Esophagus squamous epithelium (tissue), 5 donors: ENCODE measurements at regions not wholly inside any gene's neighbourhood (a gene's known extent, or its start where the extent isn't known, plus 50 kb on each side); places are given as distances from the start of the nearest gene placed in this dataset.
A peak's percentile ranks its signal among the peaks of the same experiment; 100 is the strongest.

ENCODE experiments used
- DNase-seq: peaks from one replicate; lab custom pipeline; 2025; lab: John Stamatoyannopoulos, UW
- H3K27ac ChIP-seq, 4 donors: fragments of 200-600 bp; sonication (generic); one replicate each; pipeline ENCODE4 v1.5.1; 2016 to 2019; ENCODE audit warnings: mild to moderate bottlenecking in 1 of 4
- H3K27me3 ChIP-seq, 4 donors: fragments of 200-600 bp; sonication (generic); 1 replicate in 3 of 4; 2 replicates in 1 of 4; pipeline versions ENCODE4 v1.5.1 to v1.6.0; 2017 to 2021; ENCODE audit warnings: antibody characterized with exemption in 1 of 4
- H3K36me3 ChIP-seq, 3 donors: fragments of 200-600 bp; sonication (generic); one replicate each; pipeline ENCODE4 v1.5.1; 2016 to 2019
- H3K4me1 ChIP-seq, 3 donors: fragments of 200-600 bp; sonication (generic); one replicate each; pipeline ENCODE4 v1.5.1; 2017 to 2019
- H3K4me3 ChIP-seq, 4 donors: fragments of 200-600 bp; sonication (generic); 1 replicate in 3 of 4; 2 replicates in 1 of 4; pipeline ENCODE4 v1.5.1; 2016 to 2019; ENCODE audit warnings: mild to moderate bottlenecking in 2 of 4, moderate library complexity in 1 of 4
- H3K9me3 ChIP-seq, 3 donors: fragments of 200-600 bp; sonication (generic); one replicate each; pipeline ENCODE4 v1.5.1; 2016 to 2019
- POLR2A ChIP-seq, 4 donors: fragments of 450-650 bp; IDR thresholded peaks; one replicate each; pipeline ENCODE4 v1.6.1; 2017; ENCODE audit warnings: antibody characterized with exemption in 4 of 4, mild to moderate bottlenecking in 4 of 4, moderate library complexity in 3 of 4
- WGBS, 2 donors: methylation state at CpG; one replicate each; pipeline ENCODE4 v1.1.5; 2018; 5-methylcytosine and 5-hydroxymethylcytosine counted together
- intact Hi-C: fragments of 100-400 bp; cut with DNase I; formaldehyde crosslinking; loops from one replicate; pipeline ENCODE4 v1.15.0; 2022
- TF ChIP-seq, protein P1 (sequence below), 6 experiments: fragments of 450-650 bp in 4 of 6; fragments of 200-600 bp in 2 of 6; sonication (generic) in 2 of 6; IDR thresholded peaks; one replicate each; pipeline ENCODE4 v1.5.1; 2016 to 2019; ENCODE audit warnings: antibody characterized with exemption in 6 of 6, mild to moderate bottlenecking in 4 of 6, moderate library complexity in 4 of 6
- donor health status: DM: yes; HTN: yes; CAD: no.

DNA sequence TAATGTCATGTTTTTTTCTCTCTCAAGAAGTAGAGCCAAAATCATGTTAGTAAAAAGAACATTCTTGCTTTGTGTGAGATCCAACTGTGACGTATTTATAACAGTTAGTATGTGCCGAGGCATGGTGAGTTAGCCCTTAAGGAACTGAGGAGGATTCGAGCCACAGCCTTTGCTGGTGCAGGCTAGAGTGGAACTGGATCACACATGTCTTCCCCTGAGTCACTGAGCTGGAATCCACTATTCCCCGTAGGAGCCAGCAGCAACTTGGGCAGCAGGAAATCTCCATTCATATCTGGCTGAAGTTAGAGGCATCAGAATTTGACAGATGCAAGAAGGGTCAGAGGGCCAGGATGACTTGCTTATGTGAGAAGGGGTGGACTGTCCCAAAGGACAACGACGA is 144.6 kb upstream of the KIT start:
- intact Hi-C loops, result no loop called here
- DNase-seq, result no peak

DNA sequence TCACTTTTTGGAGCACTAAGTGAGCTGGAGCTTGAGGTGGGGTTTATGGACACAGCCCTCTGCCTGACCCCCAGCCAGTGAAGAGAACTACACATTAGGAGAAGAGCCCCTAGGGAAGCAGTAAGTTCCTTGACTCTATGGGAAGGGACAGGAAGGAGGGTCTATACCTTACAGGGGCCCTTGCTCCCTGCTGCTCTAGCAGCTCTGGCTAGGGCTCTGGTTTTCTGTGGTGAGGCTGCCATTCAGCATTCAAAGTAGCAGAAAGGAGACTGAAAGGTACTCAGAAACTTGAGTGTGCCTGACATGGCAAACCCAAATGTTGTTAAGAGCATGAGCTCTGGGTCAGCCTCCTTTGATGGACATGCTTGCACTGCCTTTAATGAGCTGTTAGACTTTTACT is 144.0 kb upstream of the KIT start:
- Histone ChIP-seq H3K4me1 (peaks cover 6 to 43% (median 16%) of the 10 kb centered on the region in 3 donors), H3K27ac (peak overlapping the region in 1 of 4 donors; percentile 18), H3K9me3 (no peaks in the 10 kb centered on the region), H3K36me3 (no peaks in the 10 kb centered on the region), H3K27me3 (no peaks in the 10 kb centered on the region), H3K4me3 (no peak overlapping the region)
- no peak for TF ChIP-seq POLR2A (IDR thresholded peaks at IDR 0.05)
- TF ChIP-seq, protein P1, sequence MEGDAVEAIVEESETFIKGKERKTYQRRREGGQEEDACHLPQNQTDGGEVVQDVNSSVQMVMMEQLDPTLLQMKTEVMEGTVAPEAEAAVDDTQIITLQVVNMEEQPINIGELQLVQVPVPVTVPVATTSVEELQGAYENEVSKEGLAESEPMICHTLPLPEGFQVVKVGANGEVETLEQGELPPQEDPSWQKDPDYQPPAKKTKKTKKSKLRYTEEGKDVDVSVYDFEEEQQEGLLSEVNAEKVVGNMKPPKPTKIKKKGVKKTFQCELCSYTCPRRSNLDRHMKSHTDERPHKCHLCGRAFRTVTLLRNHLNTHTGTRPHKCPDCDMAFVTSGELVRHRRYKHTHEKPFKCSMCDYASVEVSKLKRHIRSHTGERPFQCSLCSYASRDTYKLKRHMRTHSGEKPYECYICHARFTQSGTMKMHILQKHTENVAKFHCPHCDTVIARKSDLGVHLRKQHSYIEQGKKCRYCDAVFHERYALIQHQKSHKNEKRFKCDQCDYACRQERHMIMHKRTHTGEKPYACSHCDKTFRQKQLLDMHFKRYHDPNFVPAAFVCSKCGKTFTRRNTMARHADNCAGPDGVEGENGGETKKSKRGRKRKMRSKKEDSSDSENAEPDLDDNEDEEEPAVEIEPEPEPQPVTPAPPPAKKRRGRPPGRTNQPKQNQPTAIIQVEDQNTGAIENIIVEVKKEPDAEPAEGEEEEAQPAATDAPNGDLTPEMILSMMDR (IDR thresholded peaks at IDR 0.05), result no peak
- intact Hi-C loops, result no loop called here
- no peak for DNase-seq

More for the DNA sequence above, 144.6 kb upstream of the KIT start:
- no peak overlapping the region for H3K4me3 ChIP-seq
- peak overlapping the region in 2 of 4 donors; percentile 18 to 31 for H3K27ac ChIP-seq
- no peaks in the 10 kb centered on the region for H3K36me3 ChIP-seq
- H3K4me1 ChIP-seq, result peaks cover 6 to 43% (median 16%) of the 10 kb centered on the region in 3 donors
- H3K9me3 ChIP-seq, result no peaks in the 10 kb centered on the region
- 20 to 35% methylated on average over 6 of the region's 6 CpGs for WGBS, 2 donors
- TF ChIP-seq POLR2A (IDR thresholded peaks at IDR 0.05), result no peak
- TF ChIP-seq, protein P1 (IDR thresholded peaks at IDR 0.05), result no peak
- H3K27me3 ChIP-seq, result no peaks in the 10 kb centered on the region

DNA sequence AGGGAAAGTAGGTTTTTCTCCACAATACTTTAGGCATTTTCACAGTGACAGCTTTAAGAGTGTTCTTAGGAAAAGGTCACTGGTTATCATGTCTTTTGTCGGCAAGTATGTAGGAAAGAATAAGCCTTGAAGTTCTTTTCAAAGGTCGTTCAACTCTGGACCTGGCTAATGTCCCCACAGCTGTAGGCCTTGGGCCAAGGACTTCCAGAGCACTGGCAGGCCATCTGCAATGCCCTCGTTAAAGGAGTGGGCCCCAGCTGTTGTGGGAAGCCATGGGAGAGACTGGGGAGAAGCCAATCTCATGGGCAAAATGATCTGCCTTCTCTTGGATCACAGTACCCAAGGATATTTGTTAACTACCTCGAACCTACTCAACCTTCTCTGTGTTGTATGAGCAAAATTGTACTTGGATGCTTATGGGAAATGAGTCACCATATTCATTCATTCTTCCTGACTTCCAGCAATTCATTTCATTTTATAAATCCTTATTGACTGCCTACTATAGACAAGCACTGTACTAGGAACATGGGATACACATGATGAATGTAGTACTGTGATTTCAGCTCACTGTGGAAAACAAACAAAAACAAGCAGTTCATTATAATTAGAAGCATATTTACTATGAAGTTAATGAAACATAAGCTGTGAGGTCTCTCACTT is 141.1 kb upstream of the KIT start:
- intact Hi-C loops, result no loop called here
- Histone ChIP-seq H3K9me3 (no peaks in the 10 kb centered on the region), H3K4me1 (peaks cover 6 to 43% (median 16%) of the 10 kb centered on the region in 3 donors), H3K4me3 (no peak overlapping the region), H3K36me3 (no peaks in the 10 kb centered on the region), H3K27ac (no peak overlapping the region), H3K27me3 (no peaks in the 10 kb centered on the region)
- WGBS, 2 donors, result 37 to 46% methylated on average over 3 to 4 of the region's 4 CpGs
- TF ChIP-seq, protein P1 (IDR thresholded peaks at IDR 0.05), result no peak
- TF ChIP-seq POLR2A (IDR thresholded peaks at IDR 0.05), result no peak
- DNase-seq, result no peak

DNA sequence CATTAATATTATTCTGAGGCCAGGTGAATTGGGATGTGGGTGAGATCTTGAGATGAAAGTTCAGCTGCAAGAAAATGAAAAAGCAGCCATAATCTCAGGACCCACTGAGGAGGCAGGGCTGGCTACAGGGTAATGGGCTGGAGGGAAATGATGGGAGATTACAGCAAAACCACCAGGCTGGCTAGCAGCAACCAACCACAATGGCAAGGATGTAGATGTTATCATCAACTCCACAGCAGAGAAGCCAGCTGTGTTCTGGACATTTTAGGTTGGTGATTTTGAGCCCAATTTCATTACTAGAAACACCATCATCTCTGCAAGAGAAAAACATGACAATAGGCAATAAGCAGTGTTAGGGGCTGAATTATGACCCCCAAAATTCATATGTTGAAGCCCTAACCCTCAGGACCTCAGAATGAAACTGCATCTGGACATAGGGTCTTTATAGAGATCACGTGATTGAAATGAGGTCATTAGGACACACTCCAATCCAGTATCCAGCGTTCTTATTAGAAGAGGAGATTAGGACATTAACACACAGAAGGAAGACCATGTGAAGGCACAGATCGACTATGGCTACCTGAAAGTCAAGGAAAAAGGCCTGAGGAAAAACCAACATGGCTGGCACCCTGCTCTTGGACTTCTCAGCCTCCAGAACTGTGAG is 139.8 kb upstream of the KIT start:
- intact Hi-C loops, result no loop called here
- Histone ChIP-seq H3K27me3 (no peaks in the 10 kb centered on the region), H3K27ac (no peak overlapping the region), H3K4me3 (no peak overlapping the region), H3K9me3 (no peaks in the 10 kb centered on the region), H3K36me3 (no peaks in the 10 kb centered on the region), H3K4me1 (peaks cover 6 to 32% (median 16%) of the 10 kb centered on the region in 3 donors)
- no peak for DNase-seq
- WGBS, 2 donors, result 84 to 100% methylated on average over 3 of the region's 3 CpGs
- no peak for TF ChIP-seq POLR2A (IDR thresholded peaks at IDR 0.05)
- TF ChIP-seq, protein P1 (IDR thresholded peaks at IDR 0.05), result no peak

DNA sequence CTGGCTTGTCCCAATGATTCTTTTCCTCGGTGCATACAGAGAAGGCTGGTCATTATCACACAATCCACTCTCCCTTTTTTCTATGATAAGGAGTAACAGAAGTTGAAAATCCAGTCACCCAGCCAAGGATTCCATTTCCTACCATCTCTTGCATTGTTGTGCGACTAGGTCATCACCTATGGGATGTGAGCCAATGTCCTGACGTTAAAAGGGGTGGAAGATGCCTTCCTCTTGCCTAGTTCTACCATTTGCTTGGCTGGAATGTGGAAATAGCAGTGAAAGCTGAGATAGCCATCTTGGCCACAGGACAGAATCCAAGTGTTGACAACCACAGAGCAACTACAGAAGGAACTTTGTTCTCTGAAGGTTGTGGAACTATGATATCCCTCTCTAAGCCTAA is 132.2 kb upstream of the KIT start:
- Histone ChIP-seq H3K4me3 (no peak overlapping the region), H3K27ac (no peak overlapping the region), H3K9me3 (no peaks in the 10 kb centered on the region), H3K4me1 (no peaks in the 10 kb centered on the region), H3K27me3 (no peaks in the 10 kb centered on the region), H3K36me3 (no peaks in the 10 kb centered on the region)
- no peak for DNase-seq
- WGBS, 2 donors, result 46 to 48% methylated on average over 3 of the region's 3 CpGs
- no peak for TF ChIP-seq POLR2A (IDR thresholded peaks at IDR 0.05)
- TF ChIP-seq, protein P1 (IDR thresholded peaks at IDR 0.05), result no peak
- intact Hi-C loops, result no loop called here
